ENCODE measurements at regions not wholly inside any gene's neighbourhood (a gene's known extent, or its start where the extent isn't known, plus 50 kb on each side); places are given as distances from the start of the nearest gene placed in this dataset.

- H3K36me3 ChIP-seq (ENCODE audit: control insufficient read depth in 3 of 3, insufficient read depth in 3 of 3, low read length in 3 of 3): no peaks in the 10 kb centered on the region
- peaks cover 0 to 3% (median 0%) of the 10 kb centered on the region in 3 donors for H3K27me3 ChIP-seq (ENCODE audit: control insufficient read depth in 3 of 3, insufficient read depth in 3 of 3, low read length in 3 of 3)
- H3K9me3 ChIP-seq (ENCODE audit: control insufficient read depth in 3 of 3, low read length in 3 of 3): peaks cover 0 to 3% (median 2%) of the 10 kb centered on the region in 3 donors
- H3K27ac ChIP-seq (ENCODE audit: low read depth, low read length): no peak overlapping the region
- no peak overlapping the region for H3K9ac ChIP-seq (ENCODE audit: low read depth in 1 of 3, low read length in 3 of 3)
- H3K4me3 ChIP-seq (ENCODE audit: low read length in 3 of 3): no peak overlapping the region
- peaks cover 0 to 10% (median 8%) of the 10 kb centered on the region in 3 donors for H3K4me1 ChIP-seq (ENCODE audit: control insufficient read depth in 3 of 3, insufficient read depth in 3 of 3, low read length in 3 of 3)
Measured at GRCh38 chr10:75286901-75287300, 51.1 kb upstream of the COMTD1 start.
